ENCODE measurements at regions not wholly inside any gene's neighbourhood (a gene's known extent, or its start where the extent isn't known, plus 50 kb on each side); places are given as distances from the start of the nearest gene placed in this dataset.
"Not testable (repeated sequence)": the region's sequence is repeated elsewhere in the genome, so short reads cannot be mapped to it uniquely, and the experiment has no call there.

GRCh38 chr5:38692781-38693527, 136.5 kb upstream of the LIFR start:
- Histone ChIP-seq H3K4me3 (ENCODE audit: low read length in 2 of 2) (no peak overlapping the region), H3K4me1 (ENCODE audit: insufficient read depth, low read length) (no peaks in the 10 kb centered on the region), H3K36me3 (ENCODE audit: insufficient read depth, low read length) (no peaks in the 10 kb centered on the region), H3K27ac (ENCODE audit: low read depth, low read length) (no peak overlapping the region), H3K9me3 (ENCODE audit: control insufficient read depth in 1 of 2, low read length in 2 of 2) (no peaks in the 10 kb centered on the region), H3K27me3 (ENCODE audit: insufficient read depth, low read length) (no peaks in the 10 kb centered on the region)
- no peaks in the 10 kb centered on the region for H3K36me3 Mint-ChIP-seq
- peaks cover 0 to 1% (median 0%) of the 10 kb centered on the region in 4 donors for H3K4me1 Mint-ChIP-seq
- CTCF ChIA-PET (ENCODE audit: partially characterized antibody): no interaction called here
- H3K27me3 Mint-ChIP-seq: peaks cover 16 to 25% of the 10 kb centered on the region in 2 donors
- intact Hi-C loops (cut with micrococcal nuclease): no loop called here
- H3K4me3 Mint-ChIP-seq: no peak overlapping the region
- H3K9me3 Mint-ChIP-seq: peaks cover 0 to 9% (median 0%) of the 10 kb centered on the region in 8 donors
- no peak for DNase-seq
- no peak overlapping the region for H3K27ac Mint-ChIP-seq
- POLR2A ChIA-PET (ENCODE audit: partially characterized antibody): no interaction called here

DNA sequence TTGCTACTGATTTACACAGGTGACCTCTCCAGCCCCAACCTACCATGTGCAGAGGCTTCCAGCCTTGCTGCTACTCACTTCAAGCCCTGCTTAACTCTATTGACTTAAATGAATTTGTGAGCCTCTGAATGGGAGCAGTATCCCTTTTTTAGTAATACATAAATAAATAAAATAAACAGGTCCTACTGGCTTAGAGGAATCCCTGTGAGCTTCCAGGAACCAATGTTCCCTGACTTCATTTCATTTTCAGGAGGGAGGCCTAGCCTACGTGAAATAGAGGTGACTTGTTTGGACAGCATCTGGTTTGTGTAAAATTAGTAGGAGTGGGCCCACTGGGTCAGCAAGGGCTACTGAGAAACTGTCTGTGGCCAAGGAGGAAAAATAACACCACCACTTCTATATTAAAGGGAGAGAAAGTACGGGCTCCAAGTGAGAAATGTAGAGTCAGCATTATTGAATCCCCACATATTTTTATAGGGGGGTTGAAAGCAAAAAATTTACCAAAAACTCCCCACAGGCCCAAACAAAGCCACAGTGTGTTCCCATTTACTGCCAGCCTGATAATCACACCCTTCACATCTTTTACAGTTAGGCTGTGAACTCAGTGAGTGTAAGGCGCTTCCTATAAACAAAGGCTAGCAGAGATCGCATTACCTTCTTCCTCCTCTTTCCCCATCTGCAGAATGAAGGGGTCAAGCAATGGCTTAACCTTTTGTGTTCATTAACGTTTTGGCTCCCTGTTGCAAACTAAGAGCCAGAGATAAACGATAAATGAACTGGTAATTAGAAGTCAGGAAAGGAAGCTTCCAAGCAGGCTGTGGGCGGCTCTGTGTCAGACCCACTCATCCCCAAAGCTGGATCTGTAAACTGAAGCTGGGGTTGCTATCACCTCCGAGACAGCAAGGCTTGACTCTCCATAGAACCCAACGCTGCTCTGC, 138.8 kb upstream of the LIFR start:
- peaks cover 11 to 19% of the 10 kb centered on the region in 2 donors for H3K27me3 Mint-ChIP-seq
- Histone ChIP-seq H3K9me3 (ENCODE audit: control insufficient read depth in 1 of 2, low read length in 2 of 2) (no peaks in the 10 kb centered on the region), H3K4me3 (ENCODE audit: low read length in 2 of 2) (no peak overlapping the region), H3K27ac (ENCODE audit: low read depth, low read length) (no peak overlapping the region), H3K27me3 (ENCODE audit: insufficient read depth, low read length) (no peaks in the 10 kb centered on the region), H3K4me1 (ENCODE audit: insufficient read depth, low read length) (no peaks in the 10 kb centered on the region), H3K36me3 (ENCODE audit: insufficient read depth, low read length) (no peaks in the 10 kb centered on the region)
- no peaks in the 10 kb centered on the region for H3K36me3 Mint-ChIP-seq
- intact Hi-C loops (cut with micrococcal nuclease): no loop called here
- no peak for DNase-seq
- ChIA-PET CTCF (ENCODE audit: partially characterized antibody) (no interaction called here), POLR2A (ENCODE audit: partially characterized antibody) (no interaction called here)
- H3K9me3 Mint-ChIP-seq: peaks cover 0 to 4% (median 0%) of the 10 kb centered on the region in 8 donors
- H3K4me3 Mint-ChIP-seq: no peak overlapping the region
- H3K27ac Mint-ChIP-seq: no peak overlapping the region
- H3K4me1 Mint-ChIP-seq: peaks cover 0 to 1% (median 0%) of the 10 kb centered on the region in 4 donors

DNA sequence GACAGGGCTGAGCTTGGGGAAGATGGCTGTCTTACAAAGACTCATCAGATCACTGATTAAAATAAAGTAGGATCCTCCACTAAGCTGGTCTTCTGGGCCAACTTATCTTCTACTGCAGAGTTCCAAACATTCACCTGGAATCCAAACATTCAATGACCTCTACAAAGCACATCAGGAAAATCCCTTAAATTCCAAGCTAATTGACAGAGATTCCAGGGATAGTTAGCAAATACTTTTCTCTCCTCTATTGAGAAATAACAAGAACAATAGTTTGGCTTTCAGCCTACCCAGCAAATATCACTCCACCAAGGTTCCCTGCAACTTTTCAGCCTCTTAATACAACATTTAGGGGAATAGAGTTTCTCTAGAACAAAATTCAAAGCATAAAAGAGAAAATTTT, 140.6 kb upstream of the LIFR start:
- peaks cover 0 to 1% (median 0%) of the 10 kb centered on the region in 4 donors for H3K4me1 Mint-ChIP-seq
- H3K4me3 Mint-ChIP-seq: no peak overlapping the region
- intact Hi-C loops (cut with micrococcal nuclease): no loop called here
- POLR2A ChIA-PET (ENCODE audit: partially characterized antibody): no interaction called here
- Histone ChIP-seq H3K4me3 (ENCODE audit: low read length in 2 of 2) (no peak overlapping the region), H3K4me1 (ENCODE audit: insufficient read depth, low read length) (no peaks in the 10 kb centered on the region), H3K9me3 (ENCODE audit: control insufficient read depth in 1 of 2, low read length in 2 of 2) (no peaks in the 10 kb centered on the region), H3K27ac (ENCODE audit: low read depth, low read length) (no peak overlapping the region), H3K27me3 (ENCODE audit: insufficient read depth, low read length) (no peaks in the 10 kb centered on the region), H3K36me3 (ENCODE audit: insufficient read depth, low read length) (no peaks in the 10 kb centered on the region)
- H3K27ac Mint-ChIP-seq: no peak overlapping the region
- CTCF ChIA-PET (ENCODE audit: partially characterized antibody): no interaction called here
- H3K36me3 Mint-ChIP-seq: no peaks in the 10 kb centered on the region
- no peak for DNase-seq
- H3K27me3 Mint-ChIP-seq: peaks cover 7 to 16% of the 10 kb centered on the region in 2 donors
- peaks cover 0 to 4% (median 0%) of the 10 kb centered on the region in 8 donors for H3K9me3 Mint-ChIP-seq

DNA sequence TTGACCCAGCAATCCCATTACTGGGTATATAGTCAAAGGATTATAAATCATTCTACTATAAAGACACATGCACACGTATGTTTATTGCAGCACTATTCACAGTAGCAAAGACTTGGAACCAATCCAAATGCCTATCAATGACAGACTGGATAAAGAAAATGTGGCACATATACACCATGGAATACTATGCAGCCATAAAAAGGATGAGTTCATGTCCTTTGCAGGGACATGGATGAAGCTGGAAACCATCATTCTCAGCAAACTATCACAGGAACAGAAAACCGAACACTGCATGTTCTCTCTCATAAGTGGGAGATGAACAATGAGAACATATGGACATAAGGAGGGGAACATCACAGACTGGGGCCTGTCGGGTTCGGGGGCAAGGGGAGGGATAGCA, 140.3 kb upstream of the OSMR start:
- H3K9me3 Mint-ChIP-seq; H3K27ac ChIP-seq (ENCODE audit: low read depth, low read length); POLR2A ChIA-PET (ENCODE audit: partially characterized antibody); H3K4me1 Mint-ChIP-seq; H3K4me3 ChIP-seq (ENCODE audit: low read length in 2 of 2); H3K27me3 Mint-ChIP-seq; H3K27me3 ChIP-seq (ENCODE audit: insufficient read depth, low read length); H3K4me1 ChIP-seq (ENCODE audit: insufficient read depth, low read length); H3K27ac Mint-ChIP-seq; H3K36me3 Mint-ChIP-seq; DNase-seq; H3K36me3 ChIP-seq (ENCODE audit: insufficient read depth, low read length); H3K4me3 Mint-ChIP-seq; H3K9me3 ChIP-seq (ENCODE audit: control insufficient read depth in 1 of 2, low read length in 2 of 2); CTCF ChIA-PET (ENCODE audit: partially characterized antibody); intact Hi-C loops (cut with micrococcal nuclease): not testable (repeated sequence)

DNA sequence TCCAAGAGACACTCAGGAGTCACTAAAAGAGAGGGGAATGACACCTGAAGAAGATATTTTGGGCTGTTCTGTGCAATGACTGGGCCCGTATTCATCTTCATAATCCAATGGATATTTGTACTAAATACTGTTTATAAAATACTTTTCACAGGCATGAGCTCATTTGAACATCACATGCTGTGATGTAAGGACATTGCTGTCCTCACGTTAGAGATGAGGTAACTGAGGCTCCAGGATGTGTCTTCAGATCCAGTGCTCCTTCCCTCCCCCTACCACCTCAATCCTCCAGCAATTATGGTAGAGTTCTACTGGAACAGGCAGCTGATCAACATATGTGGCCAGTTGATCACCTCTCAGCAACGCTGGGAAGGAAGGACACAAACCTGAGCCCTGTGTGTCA, 139.4 kb upstream of the OSMR start:
- H3K4me1 ChIP-seq (ENCODE audit: insufficient read depth, low read length): no peaks in the 10 kb centered on the region
- H3K27me3 ChIP-seq (ENCODE audit: insufficient read depth, low read length): no peaks in the 10 kb centered on the region
- ChIA-PET POLR2A (ENCODE audit: partially characterized antibody) (no interaction called here), CTCF (ENCODE audit: partially characterized antibody) (no interaction called here)
- no peak for DNase-seq
- no peaks in the 10 kb centered on the region for H3K9me3 ChIP-seq (ENCODE audit: control insufficient read depth in 1 of 2, low read length in 2 of 2)
- H3K4me3 ChIP-seq (ENCODE audit: low read length in 2 of 2): no peak overlapping the region
- peaks cover 0 to 5% (median 0%) of the 10 kb centered on the region in 8 donors for H3K9me3 Mint-ChIP-seq
- H3K27me3 Mint-ChIP-seq: peaks cover 0 to 2% of the 10 kb centered on the region in 2 donors
- no peaks in the 10 kb centered on the region for H3K36me3 Mint-ChIP-seq
- no peaks in the 10 kb centered on the region for H3K36me3 ChIP-seq (ENCODE audit: insufficient read depth, low read length)
- no peak overlapping the region for H3K27ac ChIP-seq (ENCODE audit: low read depth, low read length)
- H3K4me3 Mint-ChIP-seq: no peak overlapping the region
- no peak overlapping the region for H3K27ac Mint-ChIP-seq
- H3K4me1 Mint-ChIP-seq: no peaks in the 10 kb centered on the region
- intact Hi-C loops (cut with micrococcal nuclease): no loop called here

GRCh38 chr5:38707352-38708210, 138.2 kb upstream of the OSMR start:
- H3K27me3 ChIP-seq (ENCODE audit: insufficient read depth, low read length): no peaks in the 10 kb centered on the region
- no peak for DNase-seq
- no peaks in the 10 kb centered on the region for H3K4me1 ChIP-seq (ENCODE audit: insufficient read depth, low read length)
- H3K36me3 ChIP-seq (ENCODE audit: insufficient read depth, low read length): no peaks in the 10 kb centered on the region
- no peak overlapping the region for H3K4me3 ChIP-seq (ENCODE audit: low read length in 2 of 2)
- Mint-ChIP-seq H3K4me3 (no peak overlapping the region), H3K36me3 (no peaks in the 10 kb centered on the region), H3K27ac (no peak overlapping the region), H3K4me1 (no peaks in the 10 kb centered on the region), H3K9me3 (peaks cover 0 to 5% (median 0%) of the 10 kb centered on the region in 8 donors), H3K27me3 (peaks cover 0 to 2% of the 10 kb centered on the region in 2 donors)
- intact Hi-C loops (cut with micrococcal nuclease): no loop called here
- ChIA-PET CTCF (ENCODE audit: partially characterized antibody) (no interaction called here), POLR2A (ENCODE audit: partially characterized antibody) (no interaction called here)
- H3K9me3 ChIP-seq (ENCODE audit: control insufficient read depth in 1 of 2, low read length in 2 of 2): no peaks in the 10 kb centered on the region
- no peak overlapping the region for H3K27ac ChIP-seq (ENCODE audit: low read depth, low read length)
